ENCODE measurements at regions not wholly inside any gene's neighbourhood (a gene's known extent, or its start where the extent isn't known, plus 50 kb on each side); places are given as distances from the start of the nearest gene placed in this dataset.

DNA sequence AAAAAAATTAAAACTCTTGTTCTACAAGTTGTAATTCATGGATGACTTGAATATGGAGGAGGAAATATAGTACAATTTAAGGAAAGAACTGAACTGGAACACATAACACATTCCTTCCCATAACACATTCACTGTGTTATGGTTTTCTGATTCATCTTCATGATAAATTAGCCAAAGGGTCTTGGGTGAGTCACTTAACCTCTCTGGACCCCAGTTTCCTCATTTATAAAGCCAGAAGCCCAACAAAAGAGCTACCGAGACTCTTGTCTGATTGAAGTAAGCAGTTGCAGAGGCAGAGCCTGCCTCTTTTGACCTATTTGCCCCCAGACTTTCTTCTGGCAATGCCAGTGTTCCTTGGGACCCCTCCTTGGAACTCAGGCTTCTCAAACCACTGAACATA lies 161.9 kb upstream of the KCTD3 start:
- TF ChIP-seq JUND (IDR thresholded peaks at IDR 0.05; ENCODE audit: borderline replicate concordance, low read depth, low read length), result no peak
- no peak for TF ChIP-seq JUND (tag; IDR thresholded peaks at IDR 0.05; ENCODE audit: borderline replicate concordance, low read depth, low read length)
- no peak for TF ChIP-seq CEBPB (tag; IDR thresholded peaks at IDR 0.05)
- TF ChIP-seq, protein P1, sequence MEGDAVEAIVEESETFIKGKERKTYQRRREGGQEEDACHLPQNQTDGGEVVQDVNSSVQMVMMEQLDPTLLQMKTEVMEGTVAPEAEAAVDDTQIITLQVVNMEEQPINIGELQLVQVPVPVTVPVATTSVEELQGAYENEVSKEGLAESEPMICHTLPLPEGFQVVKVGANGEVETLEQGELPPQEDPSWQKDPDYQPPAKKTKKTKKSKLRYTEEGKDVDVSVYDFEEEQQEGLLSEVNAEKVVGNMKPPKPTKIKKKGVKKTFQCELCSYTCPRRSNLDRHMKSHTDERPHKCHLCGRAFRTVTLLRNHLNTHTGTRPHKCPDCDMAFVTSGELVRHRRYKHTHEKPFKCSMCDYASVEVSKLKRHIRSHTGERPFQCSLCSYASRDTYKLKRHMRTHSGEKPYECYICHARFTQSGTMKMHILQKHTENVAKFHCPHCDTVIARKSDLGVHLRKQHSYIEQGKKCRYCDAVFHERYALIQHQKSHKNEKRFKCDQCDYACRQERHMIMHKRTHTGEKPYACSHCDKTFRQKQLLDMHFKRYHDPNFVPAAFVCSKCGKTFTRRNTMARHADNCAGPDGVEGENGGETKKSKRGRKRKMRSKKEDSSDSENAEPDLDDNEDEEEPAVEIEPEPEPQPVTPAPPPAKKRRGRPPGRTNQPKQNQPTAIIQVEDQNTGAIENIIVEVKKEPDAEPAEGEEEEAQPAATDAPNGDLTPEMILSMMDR (IDR thresholded peaks at IDR 0.05 in 2 of 3, conservative IDR thresholded peaks at IDR 0.05 in 1 of 3; ENCODE audit: insufficient read depth in 2 of 3, low read depth in 1 of 3, low read length in 3 of 3), result no peak
- no peak for TF ChIP-seq ZNF124 (CRISPR knock-in tag; IDR thresholded peaks at IDR 0.05)
- no peak for TF ChIP-seq EZH2 (IDR thresholded peaks at IDR 0.05; ENCODE audit: borderline replicate concordance, low read depth, low read length)
- no peak for TF ChIP-seq ZNF76 (CRISPR knock-in tag; IDR thresholded peaks at IDR 0.05; ENCODE audit: borderline replicate concordance)
- no peak for TF ChIP-seq RFX5 (IDR thresholded peaks at IDR 0.05; ENCODE audit: low read depth, low read length)
- no peak for TF ChIP-seq L3MBTL2 (IDR thresholded peaks at IDR 0.05)
- no peak for TF ChIP-seq PHF8 (IDR thresholded peaks at IDR 0.05; ENCODE audit: borderline replicate concordance, low read length)
- TF ChIP-seq, protein P2, sequence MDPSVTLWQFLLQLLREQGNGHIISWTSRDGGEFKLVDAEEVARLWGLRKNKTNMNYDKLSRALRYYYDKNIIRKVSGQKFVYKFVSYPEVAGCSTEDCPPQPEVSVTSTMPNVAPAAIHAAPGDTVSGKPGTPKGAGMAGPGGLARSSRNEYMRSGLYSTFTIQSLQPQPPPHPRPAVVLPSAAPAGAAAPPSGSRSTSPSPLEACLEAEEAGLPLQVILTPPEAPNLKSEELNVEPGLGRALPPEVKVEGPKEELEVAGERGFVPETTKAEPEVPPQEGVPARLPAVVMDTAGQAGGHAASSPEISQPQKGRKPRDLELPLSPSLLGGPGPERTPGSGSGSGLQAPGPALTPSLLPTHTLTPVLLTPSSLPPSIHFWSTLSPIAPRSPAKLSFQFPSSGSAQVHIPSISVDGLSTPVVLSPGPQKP (CRISPR knock-in tag; IDR thresholded peaks at IDR 0.05), result no peak
- TF ChIP-seq ZFP36 (IDR thresholded peaks at IDR 0.05; ENCODE audit: low read depth, low read length, partially characterized antibody), result no peak
- no peak for TF ChIP-seq DPF2 (IDR thresholded peaks at IDR 0.05)
- no peak for TF ChIP-seq RAD21 (CRISPR knock-in tag; conservative IDR thresholded peaks at IDR 0.05 in 1 of 2, IDR thresholded peaks at IDR 0.05 in 1 of 2)
